NCI-H2081 treated with DMSO at 0.1 percent for 48 hours (cell line): ENCODE measurements at regions not wholly inside any gene's neighbourhood (a gene's known extent, or its start where the extent isn't known, plus 50 kb on each side); places are given as distances from the start of the nearest gene placed in this dataset.
"Not testable (repeated sequence)": the region's sequence is repeated elsewhere in the genome, so short reads cannot be mapped to it uniquely, and the experiment has no call there.

ENCODE experiments used
- DNase-seq: peaks from one replicate; lab custom pipeline; 2025; lab: John Stamatoyannopoulos, UW

- DNase-seq, result no peak
These were observed 543.6 kb upstream of the SOX11 start for GRCh38 chr2:5148392-5149085.

- DNase-seq, result no peak
These were observed 541.3 kb upstream of the SOX11 start for GRCh38 chr2:5150871-5151270.

GRCh38 chr2:5164776-5165525 lies 527.2 kb upstream of the SOX11 start:
- DNase-seq, result no peak

- DNase-seq, result no peak
These were observed 519.3 kb upstream of the SOX11 start for GRCh38 chr2:5172923-5173322.

GRCh38 chr2:5173876-5174535 lies 518.2 kb upstream of the SOX11 start:
- DNase-seq, result no peak

- DNase-seq, result no peak
These were observed 517.0 kb upstream of the SOX11 start for GRCh38 chr2:5175231-5175630.

- no peak for DNase-seq
These were observed 515.4 kb upstream of the SOX11 start for GRCh38 chr2:5176764-5177163.

GRCh38 chr2:5183031-5183430 lies 509.2 kb upstream of the SOX11 start:
- DNase-seq, result no peak

- no peak for DNase-seq
These were observed 504.9 kb upstream of the SOX11 start for GRCh38 chr2:5187283-5187682.

- no peak for DNase-seq
These were observed 503.5 kb upstream of the SOX11 start for GRCh38 chr2:5188636-5189035.

GRCh38 chr2:5190023-5190422 lies 502.2 kb upstream of the SOX11 start:
- DNase-seq, result no peak

- no peak for DNase-seq
These were observed 496.5 kb upstream of the SOX11 start for GRCh38 chr2:5195636-5196035.

GRCh38 chr2:5203134-5203755 lies 488.9 kb upstream of the SOX11 start:
- DNase-seq, result no peak

- not testable (repeated sequence) for DNase-seq
These were observed 485.4 kb upstream of the SOX11 start for GRCh38 chr2:5206742-5207141.

GRCh38 chr2:5215989-5216607 lies 476.1 kb upstream of the SOX11 start:
- no peak for DNase-seq

GRCh38 chr2:5227062-5227699 lies 465.0 kb upstream of the SOX11 start:
- no peak for DNase-seq

GRCh38 chr2:5229574-5229973 lies 462.6 kb upstream of the SOX11 start:
- no peak for DNase-seq

- no peak for DNase-seq
These were observed 461.7 kb upstream of the SOX11 start for GRCh38 chr2:5230444-5230843.

- DNase-seq, result no peak
These were observed 461.3 kb upstream of the SOX11 start for GRCh38 chr2:5230855-5231254.

- no peak for DNase-seq
These were observed 460.9 kb upstream of the SOX11 start for GRCh38 chr2:5231287-5231686.

GRCh38 chr2:5234563-5234962 lies 457.6 kb upstream of the SOX11 start:
- no peak for DNase-seq

GRCh38 chr2:5235701-5236100 lies 456.5 kb upstream of the SOX11 start:
- no peak for DNase-seq
